Osteoblast (primary cell): ENCODE measurements at regions not wholly inside any gene's neighbourhood (a gene's known extent, or its start where the extent isn't known, plus 50 kb on each side); places are given as distances from the start of the nearest gene placed in this dataset.

Source experiments
- DNase-seq: peaks from one replicate; pipeline ENCODE4 v3.0.0; 2011; ENCODE audit warnings: low spot score, mixed read lengths; ENCODE audit not compliant: insufficient read length; ENCODE audit errors: missing footprints
- H2AFZ ChIP-seq: 2 replicates; pipeline ENCODE4 v1.6.0; 2011; ENCODE audit warnings: mild to moderate bottlenecking, low read length
- H3K27ac ChIP-seq: 2 replicates; pipeline ENCODE4 v1.5.1; 2011; ENCODE audit warnings: mild to moderate bottlenecking, low read depth, low read length, moderate library complexity
- H3K27me3 ChIP-seq: 2 replicates; pipeline ENCODE4 v1.6.0; 2012; ENCODE audit warnings: mild to moderate bottlenecking, control low read depth, inconsistent platforms, low read length, moderate library complexity; ENCODE audit not compliant: insufficient read depth
- H3K36me3 ChIP-seq: 2 replicates; pipeline ENCODE4 v1.5.1; 2011; ENCODE audit warnings: mild to moderate bottlenecking, low read length, control low read depth, moderate library complexity; ENCODE audit not compliant: insufficient read depth
- H3K4me1 ChIP-seq: 2 replicates; pipeline ENCODE4 v1.5.1; 2011; ENCODE audit warnings: mild to moderate bottlenecking, low read length, control low read depth, moderate library complexity; ENCODE audit not compliant: insufficient read depth
- H3K4me2 ChIP-seq: 2 replicates; pipeline ENCODE4 v1.6.0; 2011; ENCODE audit warnings: mild to moderate bottlenecking, low read length; ENCODE audit not compliant: insufficient read depth
- H3K4me3 ChIP-seq: fragments of 200-600 bp; sonication (generic); 3 replicates; pipeline ENCODE4 v1.5.1; 2012; ENCODE audit warnings: mild to moderate bottlenecking, low read length, inconsistent platforms; ENCODE audit not compliant: insufficient read depth
- H3K79me2 ChIP-seq: 2 replicates; pipeline ENCODE4 v1.6.0; 2012; ENCODE audit warnings: mild to moderate bottlenecking, low read length, control low read depth, inconsistent platforms; ENCODE audit not compliant: insufficient read depth
- H3K9me3 ChIP-seq: 2 replicates; pipeline ENCODE4 v1.5.1; 2011; ENCODE audit warnings: low read depth, low read length, control low read depth
- H4K20me1 ChIP-seq: 2 replicates; pipeline ENCODE4 v1.6.0; 2012; ENCODE audit warnings: mild to moderate bottlenecking, low read length, control low read depth; ENCODE audit not compliant: insufficient read depth
- CTCF ChIP-seq: IDR thresholded peaks from 2 replicates; pipeline ENCODE4 v1.5.1; 2011; ENCODE audit warnings: mild to moderate bottlenecking, low read depth, low read length, moderate library complexity; ENCODE audit errors: extremely low read depth

GRCh38 chr4:124227981-124228380, 484.6 kb downstream of the ANKRD50 start:
- Histone ChIP-seq H3K9me3 (no peaks in the 10 kb centered on the region), H3K27me3 (no peaks in the 10 kb centered on the region), H3K27ac (no peak overlapping the region), H3K4me1 (no peaks in the 10 kb centered on the region), H3K4me2 (no peak overlapping the region), H3K4me3 (no peak overlapping the region), H2AFZ (no peak overlapping the region), H4K20me1 (no peaks in the 10 kb centered on the region), H3K36me3 (no peaks in the 10 kb centered on the region), H3K79me2 (no peaks in the 10 kb centered on the region)
- no peak for TF ChIP-seq CTCF
- DNase-seq: no peak

GRCh38 chr4:124230268-124230667, 482.3 kb downstream of the ANKRD50 start:
- no peak overlapping the region for H3K4me3 ChIP-seq
- no peaks in the 10 kb centered on the region for H3K4me1 ChIP-seq
- no peak for TF ChIP-seq CTCF
- no peak overlapping the region for H2AFZ ChIP-seq
- H3K27ac ChIP-seq: no peak overlapping the region
- H3K9me3 ChIP-seq: no peaks in the 10 kb centered on the region
- DNase-seq: no peak
- H3K79me2 ChIP-seq: no peaks in the 10 kb centered on the region
- H4K20me1 ChIP-seq: no peaks in the 10 kb centered on the region
- H3K27me3 ChIP-seq: no peaks in the 10 kb centered on the region
- no peak overlapping the region for H3K4me2 ChIP-seq
- no peaks in the 10 kb centered on the region for H3K36me3 ChIP-seq

- Histone ChIP-seq H3K36me3 (no peaks in the 10 kb centered on the region), H3K27ac (no peak overlapping the region), H3K9me3 (no peaks in the 10 kb centered on the region), H3K79me2 (no peaks in the 10 kb centered on the region), H2AFZ (no peak overlapping the region), H3K27me3 (no peaks in the 10 kb centered on the region), H3K4me3 (no peak overlapping the region), H4K20me1 (no peaks in the 10 kb centered on the region), H3K4me2 (no peak overlapping the region), H3K4me1 (no peaks in the 10 kb centered on the region)
- no peak for TF ChIP-seq CTCF
- DNase-seq: no peak
Measured at GRCh38 chr4:124234771-124235170, 477.8 kb downstream of the ANKRD50 start.

GRCh38 chr4:124243671-124244366, 468.7 kb downstream of the ANKRD50 start:
- H3K79me2 ChIP-seq: no peaks in the 10 kb centered on the region
- no peaks in the 10 kb centered on the region for H3K4me1 ChIP-seq
- H3K4me2 ChIP-seq: no peak overlapping the region
- no peaks in the 10 kb centered on the region for H3K9me3 ChIP-seq
- H3K4me3 ChIP-seq: no peak overlapping the region
- no peaks in the 10 kb centered on the region for H3K36me3 ChIP-seq
- no peaks in the 10 kb centered on the region for H3K27me3 ChIP-seq
- H3K27ac ChIP-seq: no peak overlapping the region
- no peak overlapping the region for H2AFZ ChIP-seq
- no peaks in the 10 kb centered on the region for H4K20me1 ChIP-seq
- DNase-seq: no peak
- no peak for TF ChIP-seq CTCF
